ENCODE measurements at regions not wholly inside any gene's neighbourhood (a gene's known extent, or its start where the extent isn't known, plus 50 kb on each side); places are given as distances from the start of the nearest gene placed in this dataset.

DNA sequence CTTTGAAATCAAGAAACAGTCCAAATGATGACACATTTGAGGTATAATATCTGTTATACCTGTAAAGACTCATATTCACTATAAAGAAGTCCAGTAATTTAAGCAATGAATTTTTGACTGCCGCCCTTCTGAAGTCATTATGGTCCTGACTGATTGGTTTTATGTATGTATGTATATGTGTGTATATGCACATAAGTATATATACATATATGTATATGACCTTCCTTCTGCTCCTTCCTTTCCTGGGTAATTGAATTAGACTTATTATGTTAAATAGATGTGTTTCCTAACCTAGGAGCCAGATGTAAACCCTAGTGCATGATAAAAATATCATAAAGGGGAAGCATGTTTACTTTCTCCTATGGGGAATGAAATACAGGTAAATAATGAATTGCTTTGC, 343.1 kb upstream of the BRINP1 start:
- intact Hi-C loops (cut with micrococcal nuclease) (no loop called here), dilution Hi-C loops (cut with MboI; ENCODE audit: extremely low pct_ligation_motif_present, low sequenced_read_pairs) (no loop called here)
- no peak overlapping the region for H3K4me3 ChIP-seq (replicated peaks in 1 of 3; ENCODE audit: insufficient read depth in 1 of 3, low read depth in 1 of 3, low read length in 3 of 3)
- H3K4me2 ChIP-seq (ENCODE audit: insufficient read depth, low read length) = no peak overlapping the region
- no TSS peak for BruUV-seq (replicated peaks)
- ChIA-PET CTCF (no interaction called here), POLR2A (no interaction called here)
- no peak overlapping the region for H3K27ac ChIP-seq (ENCODE audit: insufficient read depth, low read depth, low read length)
- no peak for FAIRE-seq
- TF ChIP-seq, protein P1, sequence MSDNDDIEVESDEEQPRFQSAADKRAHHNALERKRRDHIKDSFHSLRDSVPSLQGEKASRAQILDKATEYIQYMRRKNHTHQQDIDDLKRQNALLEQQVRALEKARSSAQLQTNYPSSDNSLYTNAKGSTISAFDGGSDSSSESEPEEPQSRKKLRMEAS (IDR thresholded peaks at IDR 0.05; ENCODE audit: insufficient read depth, insufficient read length) = no peak
- TF ChIP-seq MYC (IDR thresholded peaks at IDR 0.05; ENCODE audit: low read depth, low read length) (no peak), POLR2A (IDR thresholded peaks at IDR 0.05; ENCODE audit: low read depth, low read length) (no peak), POLR2AphosphoS5 (IDR thresholded peaks at IDR 0.05; ENCODE audit: insufficient read depth, low read depth, low read length) (no peak), JUN (IDR thresholded peaks at IDR 0.05; ENCODE audit: borderline replicate concordance, insufficient read depth, insufficient read length, low read depth) (no peak), FOS (IDR thresholded peaks at IDR 0.05; ENCODE audit: borderline replicate concordance, insufficient read depth, low read length) (no peak), GATA2 (IDR thresholded peaks at IDR 0.05; ENCODE audit: insufficient read depth, insufficient read length, low read depth, low read length) (no peak), EZH2 (IDR thresholded peaks at IDR 0.05; ENCODE audit: borderline replicate concordance, low read depth, low read length, severe bottlenecking) (no peak)
- TF ChIP-seq, protein P2, sequence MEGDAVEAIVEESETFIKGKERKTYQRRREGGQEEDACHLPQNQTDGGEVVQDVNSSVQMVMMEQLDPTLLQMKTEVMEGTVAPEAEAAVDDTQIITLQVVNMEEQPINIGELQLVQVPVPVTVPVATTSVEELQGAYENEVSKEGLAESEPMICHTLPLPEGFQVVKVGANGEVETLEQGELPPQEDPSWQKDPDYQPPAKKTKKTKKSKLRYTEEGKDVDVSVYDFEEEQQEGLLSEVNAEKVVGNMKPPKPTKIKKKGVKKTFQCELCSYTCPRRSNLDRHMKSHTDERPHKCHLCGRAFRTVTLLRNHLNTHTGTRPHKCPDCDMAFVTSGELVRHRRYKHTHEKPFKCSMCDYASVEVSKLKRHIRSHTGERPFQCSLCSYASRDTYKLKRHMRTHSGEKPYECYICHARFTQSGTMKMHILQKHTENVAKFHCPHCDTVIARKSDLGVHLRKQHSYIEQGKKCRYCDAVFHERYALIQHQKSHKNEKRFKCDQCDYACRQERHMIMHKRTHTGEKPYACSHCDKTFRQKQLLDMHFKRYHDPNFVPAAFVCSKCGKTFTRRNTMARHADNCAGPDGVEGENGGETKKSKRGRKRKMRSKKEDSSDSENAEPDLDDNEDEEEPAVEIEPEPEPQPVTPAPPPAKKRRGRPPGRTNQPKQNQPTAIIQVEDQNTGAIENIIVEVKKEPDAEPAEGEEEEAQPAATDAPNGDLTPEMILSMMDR (IDR thresholded peaks at IDR 0.05; ENCODE audit: extremely low read depth in 1 of 2, insufficient read depth in 1 of 2, low read depth in 1 of 2, low read length in 2 of 2) = no peak
- no peaks in the 10 kb centered on the region for H3K36me3 ChIP-seq (ENCODE audit: control insufficient read depth in 2 of 2, extremely low read depth in 1 of 2, insufficient read depth in 2 of 2, low read length in 2 of 2)
- no peaks in the 10 kb centered on the region for H3K4me1 ChIP-seq (ENCODE audit: control insufficient read depth, extremely low read depth, insufficient read depth, low read length)
- DNase-seq (ENCODE audit: low read depth, low spot score) = no peak
- H3K79me2 ChIP-seq (ENCODE audit: control insufficient read depth, insufficient read depth, low read length) = no peaks in the 10 kb centered on the region
- H3K9me3 ChIP-seq (replicated peaks; ENCODE audit: control insufficient read depth, insufficient read depth, low read length) = peaks cover 4% of the 10 kb centered on the region
- H3K9ac ChIP-seq (replicated peaks; ENCODE audit: extremely low read depth, insufficient read depth, low read length) = no peak overlapping the region
- H2AFZ ChIP-seq (ENCODE audit: low read depth, low read length) = no peak overlapping the region
- H3K9me1 ChIP-seq (replicated peaks; ENCODE audit: control insufficient read depth, extremely low read depth, insufficient read depth, low read length) = no peaks in the 10 kb centered on the region
- H4K20me1 ChIP-seq (replicated peaks; ENCODE audit: control insufficient read depth, extremely low read depth, insufficient read depth, low read length) = no peaks in the 10 kb centered on the region
- H3K27me3 ChIP-seq (ENCODE audit: control insufficient read depth in 2 of 2, insufficient read depth in 2 of 2, low read length in 2 of 2) = no peaks in the 10 kb centered on the region

All from endothelial cell of umbilical vein (primary cell).